Trophoblast cell (in vitro differentiated cells and primary cell): ENCODE measurements at regions not wholly inside any gene's neighbourhood (a gene's known extent, or its start where the extent isn't known, plus 50 kb on each side); places are given as distances from the start of the nearest gene placed in this dataset.

Experiments
- DNase-seq, 2 donors: peaks; one replicate each; pipeline ENCODE4 v3.0.0-alpha.2; 2016
- H2AFZ ChIP-seq: 2 replicates; pipeline ENCODE4 v1.6.1; 2013; ENCODE audit warnings: low read length, moderate library complexity, mild to moderate bottlenecking; ENCODE audit not compliant: insufficient read depth, poor library complexity
- H2AK5ac ChIP-seq: 2 replicates; pipeline ENCODE4 v1.6.1; 2013; ENCODE audit warnings: mild to moderate bottlenecking, low read length
- H2BK120ac ChIP-seq: 2 replicates; pipeline ENCODE4 v1.6.1; 2013; ENCODE audit warnings: low read length, mild to moderate bottlenecking, moderate library complexity; ENCODE audit not compliant: insufficient read depth, poor library complexity
- H2BK12ac ChIP-seq: 2 replicates; pipeline ENCODE4 v1.6.1; 2013; ENCODE audit warnings: mild to moderate bottlenecking, low read length, moderate library complexity
- H2BK5ac ChIP-seq: 2 replicates; pipeline ENCODE4 v1.6.1; 2013; ENCODE audit warnings: low read length, low read depth, moderate library complexity, mild to moderate bottlenecking; ENCODE audit not compliant: poor library complexity
- H3K14ac ChIP-seq: 2 replicates; pipeline ENCODE4 v1.6.1; 2013; ENCODE audit warnings: mild to moderate bottlenecking, low read length
- H3K18ac ChIP-seq: 2 replicates; pipeline ENCODE4 v1.6.1; 2013; ENCODE audit warnings: mild to moderate bottlenecking, low read length
- H3K23ac ChIP-seq: 2 replicates; pipeline ENCODE4 v1.6.1; 2013; ENCODE audit warnings: low read length
- H3K27ac ChIP-seq: 2 replicates; pipeline ENCODE4 v1.5.1; 2013; ENCODE audit warnings: low read depth, mild to moderate bottlenecking, inconsistent platforms, low read length, moderate library complexity
- H3K27me3 ChIP-seq: 2 replicates; pipeline ENCODE4 v1.6.1; 2013; ENCODE audit warnings: inconsistent platforms, mild to moderate bottlenecking, low read length, moderate library complexity; ENCODE audit not compliant: insufficient read depth
- H3K36me3 ChIP-seq, 2 experiments: 1 replicate in 1 of 2; 2 replicates in 1 of 2; pipeline ENCODE4 v1.6.1; 2013; ENCODE audit warnings: low read length in 2 of 2, mild to moderate bottlenecking in 2 of 2, moderate library complexity in 1 of 2; ENCODE audit not compliant: insufficient read depth in 2 of 2, control insufficient read depth in 1 of 2
- H3K4ac ChIP-seq: 2 replicates; pipeline ENCODE4 v1.6.1; 2013; ENCODE audit warnings: low read depth, mild to moderate bottlenecking, low read length, moderate library complexity
- H3K4me1 ChIP-seq, 2 experiments: 1 replicate in 1 of 2; 2 replicates in 1 of 2; pipeline ENCODE4 v1.6.1; 2013; ENCODE audit warnings: low read length in 2 of 2, mild to moderate bottlenecking in 2 of 2, moderate library complexity in 1 of 2; ENCODE audit not compliant: insufficient read depth in 2 of 2, control insufficient read depth in 1 of 2
- H3K4me2 ChIP-seq: 2 replicates; pipeline ENCODE4 v1.6.1; 2013; ENCODE audit warnings: inconsistent platforms, mild to moderate bottlenecking, low read length, moderate library complexity
- H3K4me3 ChIP-seq: 2 replicates; pipeline ENCODE4 v1.5.1; 2013; ENCODE audit warnings: mild to moderate bottlenecking, low read depth, low read length, inconsistent platforms
- H3K79me1 ChIP-seq: one replicate; pipeline ENCODE4 v1.6.1; 2013; ENCODE audit warnings: low read length
- H3K79me2 ChIP-seq: 2 replicates; pipeline ENCODE4 v1.6.1; 2013; ENCODE audit warnings: low read length, mild to moderate bottlenecking; ENCODE audit not compliant: control insufficient read depth, insufficient read depth, poor library complexity
- H3K9ac ChIP-seq: 2 replicates; pipeline ENCODE4 v1.6.1; 2013; ENCODE audit warnings: mild to moderate bottlenecking, low read length
- H3K9me3 ChIP-seq: 2 replicates; pipeline ENCODE4 v1.6.1; 2013; ENCODE audit warnings: low read depth, mild to moderate bottlenecking, control low read depth, inconsistent platforms, low read length; ENCODE audit not compliant: insufficient read depth
- H4K12ac ChIP-seq: 2 replicates; pipeline ENCODE4 v1.6.1; 2013; ENCODE audit warnings: low read depth, mild to moderate bottlenecking, low read length, moderate library complexity
- H4K8ac ChIP-seq: 2 replicates; pipeline ENCODE4 v1.6.1; 2013; ENCODE audit warnings: low read depth, mild to moderate bottlenecking, low read length, moderate library complexity
- H4K91ac ChIP-seq: one replicate; pipeline ENCODE4 v1.6.1; 2013; ENCODE audit warnings: low read depth, mild to moderate bottlenecking, low read length, moderate library complexity
- WGBS: extraction: QIAGEN DNeasy Blood & Tissue Kit; methylation state at CpG from one replicate; pipeline ENCODE4 v1.1.7; 2013; ENCODE audit warnings: missing lambda C conversion rate; ENCODE audit not compliant: insufficient read length, insufficient coverage; ENCODE audit errors: extremely low coverage; 5-methylcytosine and 5-hydroxymethylcytosine counted together

- H4K8ac ChIP-seq = no peak overlapping the region
- H2BK120ac ChIP-seq = no peak overlapping the region
- no peak overlapping the region for H2BK5ac ChIP-seq
- no peak overlapping the region for H3K4me2 ChIP-seq
- no peaks in the 10 kb centered on the region for H3K9me3 ChIP-seq
- no peak overlapping the region for H2BK12ac ChIP-seq
- H2AFZ ChIP-seq = no peak overlapping the region
- no peak for DNase-seq
- no peaks in the 10 kb centered on the region for H3K36me3 ChIP-seq
- no peaks in the 10 kb centered on the region for H3K27me3 ChIP-seq
- H3K79me2 ChIP-seq = no peaks in the 10 kb centered on the region
- no peak overlapping the region for H3K27ac ChIP-seq
- H2AK5ac ChIP-seq = no peak overlapping the region
- no peak overlapping the region for H3K9ac ChIP-seq
- WGBS = no CpG with 5 or more reads among the region's 2 CpGs
- peaks cover 0 to 3% of the 10 kb centered on the region in 2 experiments for H3K4me1 ChIP-seq
- H3K18ac ChIP-seq = no peak overlapping the region
- H3K23ac ChIP-seq = no peak overlapping the region
- H3K4ac ChIP-seq = no peak overlapping the region
- no peak overlapping the region for H4K12ac ChIP-seq
- H3K79me1 ChIP-seq = no peaks in the 10 kb centered on the region
- no peak overlapping the region for H3K4me3 ChIP-seq
- no peak overlapping the region for H4K91ac ChIP-seq
- H3K14ac ChIP-seq = no peak overlapping the region
These were observed 66.5 kb upstream of the PROX1 start for GRCh38 chr1:213921311-213921710.

- Histone ChIP-seq H3K14ac (no peak overlapping the region), H2BK5ac (no peak overlapping the region), H3K27ac (no peak overlapping the region), H3K23ac (no peak overlapping the region), H2AFZ (no peak overlapping the region), H4K12ac (no peak overlapping the region), H2BK120ac (no peak overlapping the region), H3K27me3 (no peaks in the 10 kb centered on the region), H3K18ac (no peak overlapping the region), H4K91ac (no peak overlapping the region), H3K9me3 (no peaks in the 10 kb centered on the region), H3K79me1 (no peaks in the 10 kb centered on the region), H3K9ac (no peak overlapping the region), H3K4me1 (peaks cover 0 to 3% of the 10 kb centered on the region in 2 experiments), H4K8ac (no peak overlapping the region), H3K4me3 (no peak overlapping the region), H3K36me3 (no peaks in the 10 kb centered on the region), H3K79me2 (no peaks in the 10 kb centered on the region), H3K4ac (no peak overlapping the region), H3K4me2 (no peak overlapping the region), H2AK5ac (no peak overlapping the region), H2BK12ac (no peak overlapping the region)
- no peak for DNase-seq
- no CpG with 5 or more reads among the region's 5 CpGs for WGBS
These were observed 66.1 kb upstream of the PROX1 start for GRCh38 chr1:213921712-213922111.

DNA sequence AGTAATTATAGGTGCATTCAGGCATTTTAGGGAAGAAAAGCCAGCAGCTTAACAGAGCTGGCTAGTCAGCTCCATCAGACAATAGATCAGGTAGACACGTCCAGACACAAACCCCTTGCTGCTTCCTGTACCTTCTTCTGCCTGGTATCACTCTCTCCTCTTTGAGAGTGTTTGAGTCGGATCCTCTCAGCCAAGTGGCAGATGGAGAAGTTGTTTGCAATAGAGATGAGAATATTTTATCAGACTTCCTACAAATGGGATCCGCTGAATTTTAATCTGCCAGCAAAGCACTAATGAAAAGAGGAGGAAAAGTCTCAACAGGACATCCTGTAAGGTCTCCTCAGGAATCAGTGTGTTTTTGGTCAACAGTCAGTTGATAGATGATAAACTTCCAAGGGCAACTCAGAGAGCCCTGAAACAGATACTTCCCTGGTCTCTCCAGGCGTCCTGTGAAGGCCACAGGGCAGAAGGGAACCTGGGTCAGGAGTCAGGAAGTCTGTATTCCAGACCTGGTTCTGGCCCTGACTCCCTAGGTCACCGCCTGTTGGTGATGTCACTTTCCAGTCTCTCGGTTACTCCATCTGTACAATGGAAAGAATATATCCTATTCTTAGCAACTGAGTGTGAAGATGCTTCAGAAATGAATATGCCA, 62.1 kb upstream of the PROX1 start:
- no CpG with 5 or more reads among the region's 6 CpGs for WGBS
- Histone ChIP-seq H3K27me3 (no peaks in the 10 kb centered on the region), H3K9ac (no peak overlapping the region), H4K8ac (peak overlapping the region; percentile 35), H3K27ac (no peak overlapping the region), H3K79me1 (no peaks in the 10 kb centered on the region), H3K23ac (no peak overlapping the region), H3K14ac (no peak overlapping the region), H2AK5ac (no peak overlapping the region), H3K4ac (no peak overlapping the region), H4K91ac (no peak overlapping the region), H3K4me1 (peaks cover 0 to 3% of the 10 kb centered on the region in 2 experiments), H3K18ac (no peak overlapping the region), H4K12ac (no peak overlapping the region), H2BK5ac (no peak overlapping the region), H2BK120ac (no peak overlapping the region), H3K4me3 (no peak overlapping the region), H3K4me2 (no peak overlapping the region), H2AFZ (no peak overlapping the region), H3K79me2 (no peaks in the 10 kb centered on the region), H3K9me3 (no peaks in the 10 kb centered on the region), H2BK12ac (no peak overlapping the region), H3K36me3 (no peaks in the 10 kb centered on the region)
- peak in 1 of 2 donors; percentile 9 for DNase-seq

- no peak overlapping the region for H3K4ac ChIP-seq
- H2BK12ac ChIP-seq = no peak overlapping the region
- H3K23ac ChIP-seq = no peak overlapping the region
- no peak overlapping the region for H3K4me3 ChIP-seq
- no peaks in the 10 kb centered on the region for H3K79me1 ChIP-seq
- no peak overlapping the region for H4K12ac ChIP-seq
- WGBS = no CpG with 5 or more reads among the region's 6 CpGs
- H3K9ac ChIP-seq = no peak overlapping the region
- no peak overlapping the region for H3K27ac ChIP-seq
- H3K36me3 ChIP-seq = no peaks in the 10 kb centered on the region
- H3K4me2 ChIP-seq = no peak overlapping the region
- H3K27me3 ChIP-seq = no peaks in the 10 kb centered on the region
- H3K4me1 ChIP-seq = peaks cover 0 to 3% of the 10 kb centered on the region in 2 experiments
- no peak overlapping the region for H4K8ac ChIP-seq
- H3K9me3 ChIP-seq = no peaks in the 10 kb centered on the region
- no peak overlapping the region for H2AK5ac ChIP-seq
- H3K79me2 ChIP-seq = no peaks in the 10 kb centered on the region
- H3K14ac ChIP-seq = no peak overlapping the region
- no peak overlapping the region for H3K18ac ChIP-seq
- H2BK5ac ChIP-seq = no peak overlapping the region
- no peak overlapping the region for H2AFZ ChIP-seq
- H2BK120ac ChIP-seq = no peak overlapping the region
- DNase-seq = no peak
- no peak overlapping the region for H4K91ac ChIP-seq
These were observed 59.9 kb upstream of the PROX1 start for GRCh38 chr1:213927846-213928245.
